HT1080 (cell line): ENCODE measurements at regions not wholly inside any gene's neighbourhood (a gene's known extent, or its start where the extent isn't known, plus 50 kb on each side); places are given as distances from the start of the nearest gene placed in this dataset.

Experiments
- DNase-seq: peaks from one replicate; pipeline ENCODE4 v3.0.0-alpha.2; 2015; ENCODE audit warnings: low read depth

GRCh38 chr2:34997779-34998178 lies 1357.8 kb upstream of the CRIM1 start:
- no peak for DNase-seq

- DNase-seq: no peak
Measured at GRCh38 chr2:34995196-34995595, 1360.4 kb upstream of the CRIM1 start.

GRCh38 chr2:34991508-34992274 lies 1363.9 kb upstream of the CRIM1 start:
- no peak for DNase-seq

GRCh38 chr2:34985474-34985873 lies 1370.1 kb upstream of the CRIM1 start:
- DNase-seq: no peak

- no peak for DNase-seq
Measured at GRCh38 chr2:34980689-34981088, 1374.9 kb upstream of the CRIM1 start.

- no peak for DNase-seq
Measured at GRCh38 chr2:34979148-34979547, 1376.4 kb upstream of the CRIM1 start.

GRCh38 chr2:34961822-34962221 lies 1362.7 kb upstream of the FAM98A start:
- DNase-seq: no peak

- DNase-seq: no peak
Measured at GRCh38 chr2:34954758-34955157, 1355.7 kb upstream of the FAM98A start.

- DNase-seq: no peak
Measured at GRCh38 chr2:34950797-34951196, 1351.7 kb upstream of the FAM98A start.

GRCh38 chr2:34949316-34949715 lies 1350.2 kb upstream of the FAM98A start:
- no peak for DNase-seq

- no peak for DNase-seq
Measured at GRCh38 chr2:34936089-34936488, 1337.0 kb upstream of the FAM98A start.

GRCh38 chr2:34912084-34912483 lies 1313.0 kb upstream of the FAM98A start:
- DNase-seq: no peak

- no peak for DNase-seq
Measured at GRCh38 chr2:34909992-34910705, 1311.0 kb upstream of the FAM98A start.

GRCh38 chr2:34907812-34908211 lies 1308.7 kb upstream of the FAM98A start:
- no peak for DNase-seq

GRCh38 chr2:34901739-34902138 lies 1302.6 kb upstream of the FAM98A start:
- DNase-seq: no peak

- DNase-seq: no peak
Measured at GRCh38 chr2:34899079-34899478, 1300.0 kb upstream of the FAM98A start.

GRCh38 chr2:34892766-34893165 lies 1293.7 kb upstream of the FAM98A start:
- DNase-seq: no peak

- no peak for DNase-seq
Measured at GRCh38 chr2:34892256-34892655, 1293.2 kb upstream of the FAM98A start.

- DNase-seq: no peak
Measured at GRCh38 chr2:34875091-34875745, 1276.1 kb upstream of the FAM98A start.

- DNase-seq: no peak
Measured at GRCh38 chr2:34853646-34854045, 1254.5 kb upstream of the FAM98A start.

GRCh38 chr2:34851804-34852203 lies 1252.7 kb upstream of the FAM98A start:
- no peak for DNase-seq

GRCh38 chr2:34849827-34850226 lies 1250.7 kb upstream of the FAM98A start:
- DNase-seq: no peak
